Thyroid gland (tissue), 4 donors: ENCODE measurements at regions not wholly inside any gene's neighbourhood (a gene's known extent, or its start where the extent isn't known, plus 50 kb on each side); places are given as distances from the start of the nearest gene placed in this dataset.

Source experiments
- CTCF ChIP-seq, 6 experiments: fragments of 200-600 bp in 3 of 6; fragments of 450-650 bp in 3 of 6; sonication (generic) in 3 of 6; IDR thresholded peaks; one replicate each; pipeline ENCODE4 v1.5.1; 2016 to 2019; ENCODE audit warnings: antibody characterized with exemption in 6 of 6, mild to moderate bottlenecking in 2 of 6, inconsistent platforms in 1 of 6, moderate library complexity in 1 of 6
- POLR2A ChIP-seq, 2 donors: fragments of 450-650 bp; IDR thresholded peaks; one replicate each; pipeline ENCODE4 v1.6.1; 2017; ENCODE audit warnings: antibody characterized with exemption in 2 of 2, mild to moderate bottlenecking in 2 of 2, moderate library complexity in 1 of 2

GRCh38 chr13:32897296-32897695 is 118.9 kb upstream of the KL start:
- TF ChIP-seq CTCF (IDR thresholded peaks at IDR 0.05) (no peak), POLR2A (IDR thresholded peaks at IDR 0.05) (no peak)
